Neural cell (in vitro differentiated cells): ENCODE measurements at regions not wholly inside any gene's neighbourhood (a gene's known extent, or its start where the extent isn't known, plus 50 kb on each side); places are given as distances from the start of the nearest gene placed in this dataset.

ENCODE experiments used
- TF ChIP-seq, protein P1 (sequence below): fragments of 450-650 bp; IDR thresholded peaks from 2 replicates; pipeline ENCODE4 v1.5.1; 2014; ENCODE audit warnings: antibody characterized with exemption, mild to moderate bottlenecking, moderate library complexity; ENCODE audit not compliant: poor library complexity, severe bottlenecking
- TF ChIP-seq, protein P2 (sequence below): IDR thresholded peaks from 2 replicates; pipeline ENCODE4 v1.6.1; 2012; ENCODE audit warnings: borderline replicate concordance

DNA sequence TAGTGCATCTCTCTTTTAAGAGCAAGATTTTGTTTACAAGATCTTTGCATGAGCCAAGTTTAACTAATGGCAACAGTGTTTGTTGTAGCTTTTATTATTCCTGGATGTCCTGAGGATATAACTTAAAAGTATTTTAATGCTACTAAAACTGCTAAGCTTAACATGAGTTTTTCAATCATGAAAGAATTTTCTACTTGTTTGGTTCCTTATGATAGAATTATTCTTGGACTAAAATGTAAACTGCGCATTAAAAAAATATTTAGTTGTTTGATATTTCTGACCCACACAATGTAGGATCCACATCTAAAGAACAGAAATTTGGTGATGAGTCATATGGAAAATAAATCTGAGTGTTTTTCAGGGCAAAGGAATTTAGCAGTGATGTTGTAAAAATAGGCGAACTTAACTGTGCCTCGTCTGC, 70.8 kb downstream of the RAP2B start:
- TF ChIP-seq, protein P1, sequence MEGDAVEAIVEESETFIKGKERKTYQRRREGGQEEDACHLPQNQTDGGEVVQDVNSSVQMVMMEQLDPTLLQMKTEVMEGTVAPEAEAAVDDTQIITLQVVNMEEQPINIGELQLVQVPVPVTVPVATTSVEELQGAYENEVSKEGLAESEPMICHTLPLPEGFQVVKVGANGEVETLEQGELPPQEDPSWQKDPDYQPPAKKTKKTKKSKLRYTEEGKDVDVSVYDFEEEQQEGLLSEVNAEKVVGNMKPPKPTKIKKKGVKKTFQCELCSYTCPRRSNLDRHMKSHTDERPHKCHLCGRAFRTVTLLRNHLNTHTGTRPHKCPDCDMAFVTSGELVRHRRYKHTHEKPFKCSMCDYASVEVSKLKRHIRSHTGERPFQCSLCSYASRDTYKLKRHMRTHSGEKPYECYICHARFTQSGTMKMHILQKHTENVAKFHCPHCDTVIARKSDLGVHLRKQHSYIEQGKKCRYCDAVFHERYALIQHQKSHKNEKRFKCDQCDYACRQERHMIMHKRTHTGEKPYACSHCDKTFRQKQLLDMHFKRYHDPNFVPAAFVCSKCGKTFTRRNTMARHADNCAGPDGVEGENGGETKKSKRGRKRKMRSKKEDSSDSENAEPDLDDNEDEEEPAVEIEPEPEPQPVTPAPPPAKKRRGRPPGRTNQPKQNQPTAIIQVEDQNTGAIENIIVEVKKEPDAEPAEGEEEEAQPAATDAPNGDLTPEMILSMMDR = no peak
- TF ChIP-seq, protein P2, sequence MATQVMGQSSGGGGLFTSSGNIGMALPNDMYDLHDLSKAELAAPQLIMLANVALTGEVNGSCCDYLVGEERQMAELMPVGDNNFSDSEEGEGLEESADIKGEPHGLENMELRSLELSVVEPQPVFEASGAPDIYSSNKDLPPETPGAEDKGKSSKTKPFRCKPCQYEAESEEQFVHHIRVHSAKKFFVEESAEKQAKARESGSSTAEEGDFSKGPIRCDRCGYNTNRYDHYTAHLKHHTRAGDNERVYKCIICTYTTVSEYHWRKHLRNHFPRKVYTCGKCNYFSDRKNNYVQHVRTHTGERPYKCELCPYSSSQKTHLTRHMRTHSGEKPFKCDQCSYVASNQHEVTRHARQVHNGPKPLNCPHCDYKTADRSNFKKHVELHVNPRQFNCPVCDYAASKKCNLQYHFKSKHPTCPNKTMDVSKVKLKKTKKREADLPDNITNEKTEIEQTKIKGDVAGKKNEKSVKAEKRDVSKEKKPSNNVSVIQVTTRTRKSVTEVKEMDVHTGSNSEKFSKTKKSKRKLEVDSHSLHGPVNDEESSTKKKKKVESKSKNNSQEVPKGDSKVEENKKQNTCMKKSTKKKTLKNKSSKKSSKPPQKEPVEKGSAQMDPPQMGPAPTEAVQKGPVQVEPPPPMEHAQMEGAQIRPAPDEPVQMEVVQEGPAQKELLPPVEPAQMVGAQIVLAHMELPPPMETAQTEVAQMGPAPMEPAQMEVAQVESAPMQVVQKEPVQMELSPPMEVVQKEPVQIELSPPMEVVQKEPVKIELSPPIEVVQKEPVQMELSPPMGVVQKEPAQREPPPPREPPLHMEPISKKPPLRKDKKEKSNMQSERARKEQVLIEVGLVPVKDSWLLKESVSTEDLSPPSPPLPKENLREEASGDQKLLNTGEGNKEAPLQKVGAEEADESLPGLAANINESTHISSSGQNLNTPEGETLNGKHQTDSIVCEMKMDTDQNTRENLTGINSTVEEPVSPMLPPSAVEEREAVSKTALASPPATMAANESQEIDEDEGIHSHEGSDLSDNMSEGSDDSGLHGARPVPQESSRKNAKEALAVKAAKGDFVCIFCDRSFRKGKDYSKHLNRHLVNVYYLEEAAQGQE = no peak
